ENCODE measurements at regions not wholly inside any gene's neighbourhood (a gene's known extent, or its start where the extent isn't known, plus 50 kb on each side); places are given as distances from the start of the nearest gene placed in this dataset.

GRCh38 chr14:34053666-34054065 lies 102.8 kb upstream of the EGLN3 start:
- TF ChIP-seq, protein P1, sequence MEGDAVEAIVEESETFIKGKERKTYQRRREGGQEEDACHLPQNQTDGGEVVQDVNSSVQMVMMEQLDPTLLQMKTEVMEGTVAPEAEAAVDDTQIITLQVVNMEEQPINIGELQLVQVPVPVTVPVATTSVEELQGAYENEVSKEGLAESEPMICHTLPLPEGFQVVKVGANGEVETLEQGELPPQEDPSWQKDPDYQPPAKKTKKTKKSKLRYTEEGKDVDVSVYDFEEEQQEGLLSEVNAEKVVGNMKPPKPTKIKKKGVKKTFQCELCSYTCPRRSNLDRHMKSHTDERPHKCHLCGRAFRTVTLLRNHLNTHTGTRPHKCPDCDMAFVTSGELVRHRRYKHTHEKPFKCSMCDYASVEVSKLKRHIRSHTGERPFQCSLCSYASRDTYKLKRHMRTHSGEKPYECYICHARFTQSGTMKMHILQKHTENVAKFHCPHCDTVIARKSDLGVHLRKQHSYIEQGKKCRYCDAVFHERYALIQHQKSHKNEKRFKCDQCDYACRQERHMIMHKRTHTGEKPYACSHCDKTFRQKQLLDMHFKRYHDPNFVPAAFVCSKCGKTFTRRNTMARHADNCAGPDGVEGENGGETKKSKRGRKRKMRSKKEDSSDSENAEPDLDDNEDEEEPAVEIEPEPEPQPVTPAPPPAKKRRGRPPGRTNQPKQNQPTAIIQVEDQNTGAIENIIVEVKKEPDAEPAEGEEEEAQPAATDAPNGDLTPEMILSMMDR (IDR thresholded peaks at IDR 0.05): no peak

DNA sequence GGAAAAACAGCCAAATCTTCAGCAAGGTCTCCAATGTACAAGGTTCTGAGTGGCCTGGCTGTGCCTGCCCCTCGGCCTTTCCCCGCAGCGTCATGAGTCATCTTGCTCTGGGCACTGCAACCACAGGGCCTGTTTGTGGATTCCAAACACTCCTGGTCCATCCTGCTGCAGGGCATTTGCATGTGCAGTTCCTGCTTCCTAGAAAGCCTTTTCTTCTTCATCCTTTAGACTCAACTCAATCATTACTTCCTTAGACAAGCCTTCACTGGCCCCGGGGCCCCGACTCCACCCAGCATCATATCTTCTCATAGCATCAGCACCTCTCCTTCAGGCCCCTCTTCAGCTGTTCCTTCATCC lies 101.8 kb upstream of the EGLN3 start:
- TF ChIP-seq, protein P1 (IDR thresholded peaks at IDR 0.05): no peak

- TF ChIP-seq, protein P1 (IDR thresholded peaks at IDR 0.05): no peak
Observed at GRCh38 chr14:34051966-34052657, 101.2 kb upstream of the EGLN3 start.

DNA sequence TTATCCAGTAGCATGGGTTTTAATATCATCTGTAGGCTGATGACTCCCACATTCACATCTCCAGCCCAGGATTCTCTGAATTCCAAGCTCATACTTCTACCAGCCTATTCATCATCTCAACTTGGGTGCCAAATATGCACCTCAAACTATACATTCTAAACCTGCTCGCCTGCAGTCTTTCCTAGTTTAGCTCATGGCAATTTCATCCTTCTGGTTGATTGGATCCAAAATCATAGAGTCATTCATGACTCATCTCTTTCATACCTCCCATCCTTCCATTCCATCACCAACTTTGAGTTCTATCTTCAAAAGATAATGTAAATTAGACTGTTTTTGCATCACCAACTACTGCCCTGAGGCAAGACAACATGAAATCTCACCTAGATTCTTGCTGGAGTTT lies 99.7 kb upstream of the EGLN3 start:
- TF ChIP-seq, protein P1 (IDR thresholded peaks at IDR 0.05): no peak

GRCh38 chr14:34049790-34050189 lies 98.9 kb upstream of the EGLN3 start:
- TF ChIP-seq, protein P1 (IDR thresholded peaks at IDR 0.05): no peak

GRCh38 chr14:34046799-34047520 lies 96.1 kb upstream of the EGLN3 start:
- TF ChIP-seq, protein P1 (IDR thresholded peaks at IDR 0.05): no peak

DNA sequence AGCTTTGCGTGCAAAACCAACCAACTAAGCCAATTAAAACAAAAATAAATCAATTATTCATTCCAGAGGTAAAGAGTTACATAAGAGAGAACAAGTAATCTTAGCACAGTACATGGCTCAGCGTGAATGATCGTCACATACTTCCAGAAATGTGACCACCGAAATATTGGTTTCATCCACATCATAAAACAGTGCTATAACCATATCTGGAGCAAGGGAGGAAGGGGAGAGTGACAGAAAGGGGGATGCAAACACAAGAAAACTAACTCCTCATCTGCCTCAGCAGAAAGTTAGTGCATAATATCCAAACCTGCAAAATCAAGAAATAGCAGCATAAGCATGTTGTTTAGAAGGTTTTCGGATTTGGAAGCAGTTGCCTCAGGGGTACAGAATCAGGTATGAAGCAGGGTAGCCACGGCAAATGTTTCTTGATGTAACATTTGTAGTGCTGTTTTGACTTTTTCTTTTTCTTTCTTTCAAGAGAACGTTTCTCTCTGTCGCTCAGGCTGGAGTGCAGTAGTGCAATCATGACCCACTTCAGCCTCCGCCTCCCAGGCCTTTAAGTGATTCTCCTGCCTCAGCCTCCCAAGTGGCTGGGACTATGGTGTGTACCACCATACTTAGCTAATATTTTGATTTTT lies 93.9 kb upstream of the EGLN3 start:
- TF ChIP-seq, protein P1 (IDR thresholded peaks at IDR 0.05): no peak
